Neuronal stem cell (in vitro differentiated cells): ENCODE measurements at regions not wholly inside any gene's neighbourhood (a gene's known extent, or its start where the extent isn't known, plus 50 kb on each side); places are given as distances from the start of the nearest gene placed in this dataset.

Experiments
- DNase-seq: peaks from one replicate; pipeline ENCODE4 v3.0.0-alpha.2; 2013; ENCODE audit warnings: low spot score
- H2AFZ ChIP-seq: one replicate; pipeline ENCODE4 v1.6.1; 2013; ENCODE audit warnings: mild to moderate bottlenecking, low read length, inconsistent platforms
- H2AK5ac ChIP-seq: 2 replicates; pipeline ENCODE4 v1.6.1; 2013; ENCODE audit warnings: low read depth, mild to moderate bottlenecking, inconsistent platforms, low read length, moderate library complexity, mixed read lengths
- H2BK120ac ChIP-seq: 2 replicates; pipeline ENCODE4 v1.6.1; 2013; ENCODE audit warnings: low read depth, mild to moderate bottlenecking, inconsistent platforms, low read length, moderate library complexity, mixed read lengths
- H2BK12ac ChIP-seq: one replicate; pipeline ENCODE4 v1.6.1; 2013; ENCODE audit warnings: low read length, inconsistent platforms
- H2BK15ac ChIP-seq: 2 replicates; pipeline ENCODE4 v1.6.1; 2013; ENCODE audit warnings: mild to moderate bottlenecking, low read length, inconsistent platforms, mixed read lengths
- H2BK5ac ChIP-seq: one replicate; pipeline ENCODE4 v1.6.1; 2013; ENCODE audit warnings: inconsistent platforms, mild to moderate bottlenecking, low read length, moderate library complexity
- H3K14ac ChIP-seq: one replicate; pipeline ENCODE4 v1.6.1; 2013; ENCODE audit warnings: low read length, inconsistent platforms
- H3K18ac ChIP-seq: 2 replicates; pipeline ENCODE4 v1.6.1; 2013; ENCODE audit warnings: low read length, inconsistent platforms
- H3K23ac ChIP-seq: 2 replicates; pipeline ENCODE4 v1.6.1; 2013; ENCODE audit warnings: low read depth, mild to moderate bottlenecking, mixed read lengths, low read length, inconsistent platforms; ENCODE audit not compliant: poor library complexity
- H3K27ac ChIP-seq: replicated peaks from 3 replicates; pipeline ENCODE4 v1.5.1; 2013; ENCODE audit warnings: low read length, inconsistent platforms
- H3K27me3 ChIP-seq, 3 experiments: 2 replicates each; pipeline ENCODE4 v1.6.1; 2013; ENCODE audit warnings: low read length in 3 of 3, mild to moderate bottlenecking in 2 of 3, inconsistent platforms in 1 of 3, low read depth in 1 of 3, mixed read lengths in 1 of 3, moderate library complexity in 1 of 3; ENCODE audit not compliant: control insufficient read depth in 3 of 3, insufficient read depth in 3 of 3
- H3K36me3 ChIP-seq, 2 donors: replicated peaks in 1 of 2; 2 replicates each; pipeline ENCODE4 v1.6.1; 2013; ENCODE audit warnings: low read length in 2 of 2; ENCODE audit not compliant: control insufficient read depth in 2 of 2, insufficient read depth in 2 of 2
- H3K4ac ChIP-seq: 2 replicates; pipeline ENCODE4 v1.6.1; 2013; ENCODE audit warnings: inconsistent platforms, mild to moderate bottlenecking, low read length, moderate library complexity
- H3K4me1 ChIP-seq, 2 donors: 1 replicate in 1 of 2; 2 replicates in 1 of 2; pipeline ENCODE4 v1.6.1; 2013; ENCODE audit warnings: low read length in 2 of 2, low read depth in 1 of 2; ENCODE audit not compliant: control insufficient read depth in 2 of 2, insufficient read depth in 1 of 2
- H3K4me2 ChIP-seq: one replicate; pipeline ENCODE4 v1.6.1; 2013; ENCODE audit warnings: mild to moderate bottlenecking, low read length, inconsistent platforms; ENCODE audit not compliant: insufficient read depth, poor library complexity, severe bottlenecking
- H3K4me3 ChIP-seq, 2 donors: 2 replicates each; pipeline ENCODE4 v1.5.1; 2013; ENCODE audit warnings: low read length in 2 of 2, mild to moderate bottlenecking in 2 of 2, inconsistent platforms in 1 of 2, moderate library complexity in 1 of 2
- H3K79me1 ChIP-seq: one replicate; pipeline ENCODE4 v1.6.1; 2013; ENCODE audit warnings: low read depth, mild to moderate bottlenecking, inconsistent platforms, low read length, moderate library complexity
- H3K9ac ChIP-seq: one replicate; pipeline ENCODE4 v1.6.1; 2013; ENCODE audit warnings: mild to moderate bottlenecking, low read depth, low read length, inconsistent platforms; ENCODE audit not compliant: poor library complexity
- H3K9me3 ChIP-seq, 2 donors: replicated peaks in 1 of 2; 2 replicates each; pipeline versions ENCODE3 to v1.6.1; 2013; ENCODE audit warnings: low read length in 2 of 2, mild to moderate bottlenecking in 2 of 2, inconsistent platforms in 1 of 2, low read depth in 1 of 2, mixed read lengths in 1 of 2, moderate library complexity in 1 of 2; ENCODE audit not compliant: control insufficient read depth in 2 of 2, insufficient read depth in 1 of 2
- H4K8ac ChIP-seq: one replicate; pipeline ENCODE4 v1.6.1; 2013; ENCODE audit warnings: low read depth, mild to moderate bottlenecking, inconsistent platforms, low read length, moderate library complexity
- H4K91ac ChIP-seq: one replicate; pipeline ENCODE4 v1.6.1; 2013; ENCODE audit warnings: low read length, low read depth, mild to moderate bottlenecking, inconsistent platforms; ENCODE audit not compliant: poor library complexity
- WGBS, 2 donors: extraction: QIAGEN DNeasy Blood & Tissue Kit; methylation state at CpG; one replicate each; pipeline ENCODE4 v1.1.7; 2013; ENCODE audit warnings: missing lambda C conversion rate in 2 of 2, mixed read lengths in 1 of 2; ENCODE audit not compliant: insufficient read length in 2 of 2, insufficient replicate concordance in 1 of 2; ENCODE audit errors: extremely low coverage in 2 of 2; 5-methylcytosine and 5-hydroxymethylcytosine counted together

- Histone ChIP-seq H3K36me3 (no peaks in the 10 kb centered on the region), H4K8ac (no peak overlapping the region), H3K27me3 (no peaks in the 10 kb centered on the region), H2BK12ac (no peak overlapping the region), H3K4me3 (no peak overlapping the region), H2BK120ac (no peak overlapping the region), H2BK5ac (no peak overlapping the region), H4K91ac (no peak overlapping the region), H3K4me1 (no peaks in the 10 kb centered on the region), H3K4ac (no peak overlapping the region), H3K14ac (no peak overlapping the region), H2AK5ac (no peak overlapping the region), H3K23ac (no peak overlapping the region), H2BK15ac (no peak overlapping the region), H3K4me2 (no peak overlapping the region), H3K27ac (no peak overlapping the region), H3K9ac (no peak overlapping the region), H3K18ac (no peak overlapping the region), H3K79me1 (no peaks in the 10 kb centered on the region), H2AFZ (no peak overlapping the region), H3K9me3 (peaks cover 2 to 7% of the 10 kb centered on the region in 2 donors)
- no CpG with 5 or more reads among the region's 3 CpGs for WGBS, 2 donors
- no peak for DNase-seq
Measured at GRCh38 chr3:177314897-177315296, 117.6 kb upstream of the TBL1XR1 start.

GRCh38 chr3:177317247-177317646 lies 120.0 kb upstream of the TBL1XR1 start:
- H3K23ac ChIP-seq: no peak overlapping the region
- H2BK12ac ChIP-seq: no peak overlapping the region
- no peaks in the 10 kb centered on the region for H3K4me1 ChIP-seq
- H4K91ac ChIP-seq: no peak overlapping the region
- no peak overlapping the region for H3K4ac ChIP-seq
- no peaks in the 10 kb centered on the region for H3K79me1 ChIP-seq
- H3K18ac ChIP-seq: no peak overlapping the region
- DNase-seq: no peak
- H2BK120ac ChIP-seq: no peak overlapping the region
- no peak overlapping the region for H2AFZ ChIP-seq
- no peak overlapping the region for H2BK15ac ChIP-seq
- H3K36me3 ChIP-seq: no peaks in the 10 kb centered on the region
- no peak overlapping the region for H3K27ac ChIP-seq
- no peak overlapping the region for H2BK5ac ChIP-seq
- no peaks in the 10 kb centered on the region for H3K27me3 ChIP-seq
- no CpG with 5 or more reads among the region's 2 CpGs for WGBS, 2 donors
- H3K9ac ChIP-seq: no peak overlapping the region
- H4K8ac ChIP-seq: no peak overlapping the region
- H3K9me3 ChIP-seq: peaks cover 2 to 7% of the 10 kb centered on the region in 2 donors
- H3K14ac ChIP-seq: no peak overlapping the region
- no peak overlapping the region for H3K4me3 ChIP-seq
- no peak overlapping the region for H3K4me2 ChIP-seq
- no peak overlapping the region for H2AK5ac ChIP-seq

GRCh38 chr3:177318559-177318958 lies 121.3 kb upstream of the TBL1XR1 start:
- no peak overlapping the region for H3K4me2 ChIP-seq
- H3K9ac ChIP-seq: no peak overlapping the region
- H2AK5ac ChIP-seq: no peak overlapping the region
- H4K91ac ChIP-seq: no peak overlapping the region
- H2BK15ac ChIP-seq: no peak overlapping the region
- H3K36me3 ChIP-seq: no peaks in the 10 kb centered on the region
- H3K18ac ChIP-seq: no peak overlapping the region
- H3K23ac ChIP-seq: no peak overlapping the region
- H3K27me3 ChIP-seq: no peaks in the 10 kb centered on the region
- no peak overlapping the region for H3K4ac ChIP-seq
- no peaks in the 10 kb centered on the region for H3K79me1 ChIP-seq
- no peaks in the 10 kb centered on the region for H3K4me1 ChIP-seq
- no peak overlapping the region for H4K8ac ChIP-seq
- H2AFZ ChIP-seq: no peak overlapping the region
- no CpG with 5 or more reads among the region's 1 CpG for WGBS, 2 donors
- no peak overlapping the region for H3K14ac ChIP-seq
- no peak overlapping the region for H3K4me3 ChIP-seq
- no peak for DNase-seq
- H3K27ac ChIP-seq: no peak overlapping the region
- H2BK12ac ChIP-seq: no peak overlapping the region
- H2BK120ac ChIP-seq: no peak overlapping the region
- H3K9me3 ChIP-seq: peaks cover 4 to 18% of the 10 kb centered on the region in 2 donors
- H2BK5ac ChIP-seq: no peak overlapping the region

GRCh38 chr3:177320765-177321247 lies 123.5 kb upstream of the TBL1XR1 start:
- no peak for DNase-seq

More at GRCh38 chr3:177320765-177321247, 123.5 kb upstream of the TBL1XR1 start:
- no peak overlapping the region for H2BK120ac ChIP-seq
- H3K9ac ChIP-seq: no peak overlapping the region
- H3K9me3 ChIP-seq: peaks cover 4 to 21% of the 10 kb centered on the region in 2 donors
- no peak overlapping the region for H3K14ac ChIP-seq
- no peak overlapping the region for H2AK5ac ChIP-seq
- H3K27ac ChIP-seq: no peak overlapping the region
- H3K23ac ChIP-seq: no peak overlapping the region
- H3K27me3 ChIP-seq: no peaks in the 10 kb centered on the region
- no peak overlapping the region for H3K4ac ChIP-seq
- H4K8ac ChIP-seq: no peak overlapping the region
- no peak overlapping the region for H3K4me3 ChIP-seq
- no peak overlapping the region for H3K4me2 ChIP-seq
- H3K18ac ChIP-seq: no peak overlapping the region
- no peak overlapping the region for H2BK15ac ChIP-seq
- H3K4me1 ChIP-seq: peaks cover 1 to 7% of the 10 kb centered on the region in 2 donors
- H2BK12ac ChIP-seq: no peak overlapping the region
- peak overlapping the region; percentile 45 for H2AFZ ChIP-seq
- no peak overlapping the region for H2BK5ac ChIP-seq
- H4K91ac ChIP-seq: no peak overlapping the region
- WGBS, 2 donors: no CpG with 5 or more reads among the region's 4 CpGs
- H3K36me3 ChIP-seq: no peaks in the 10 kb centered on the region
- no peaks in the 10 kb centered on the region for H3K79me1 ChIP-seq
